H1 (cell line): ENCODE measurements at regions not wholly inside any gene's neighbourhood (a gene's known extent, or its start where the extent isn't known, plus 50 kb on each side); places are given as distances from the start of the nearest gene placed in this dataset.

Experiments
- CTCF ChIA-PET: fragments of 300-600 bp; sonication (Branson Sonifier 250); formaldehyde crosslinking; loops from one replicate; lab custom pipeline; 2021; ENCODE audit not compliant: partially characterized antibody; lab: Charles Lee
- POLR2A ChIA-PET: fragments of 300-600 bp; sonication (Branson Sonifier 250); formaldehyde crosslinking; loops from one replicate; lab custom pipeline; 2021; ENCODE audit warnings: inconsistent platforms; ENCODE audit not compliant: partially characterized antibody; lab: Charles Lee
- DNase-seq, 2 experiments: peaks; one replicate each; pipeline versions ENCODE4 v3.0.0 to v3.0.0-alpha.2; 2010 to 2022; ENCODE audit warnings: low spot score in 2 of 2, low read depth in 1 of 2, mixed read lengths in 1 of 2
- FAIRE-seq: peaks from 2 replicates; lab custom pipeline; 2011; peaks lifted over from hg19 to GRCh38; lab: Jason Lieb, UNC
- H2AFZ ChIP-seq: 2 replicates; pipeline ENCODE4 v1.8.1; 2012; ENCODE audit warnings: low read length, inconsistent platforms
- H2AK5ac ChIP-seq: 2 replicates; pipeline ENCODE4 v1.6.1; 2013; ENCODE audit warnings: low read depth, low read length
- H2BK120ac ChIP-seq: replicated peaks from 2 replicates; pipeline ENCODE3; 2013; ENCODE audit warnings: low read depth, low read length, inconsistent platforms
- H2BK12ac ChIP-seq: 2 replicates; pipeline ENCODE4 v1.6.1; 2013; ENCODE audit warnings: low read depth, low read length
- H2BK15ac ChIP-seq: 2 replicates; pipeline ENCODE4 v1.6.1; 2013; ENCODE audit warnings: low read length
- H2BK20ac ChIP-seq: 2 replicates; pipeline ENCODE4 v1.6.1; 2013; ENCODE audit warnings: low read length
- H2BK5ac ChIP-seq: 2 replicates; pipeline ENCODE4 v1.6.1; 2013; ENCODE audit warnings: low read depth, low read length
- H3K14ac ChIP-seq: 2 replicates; pipeline ENCODE4 v1.6.1; 2013; ENCODE audit warnings: inconsistent platforms; ENCODE audit not compliant: insufficient read length
- H3K18ac ChIP-seq: 2 replicates; pipeline ENCODE4 v1.6.1; 2013; ENCODE audit warnings: low read length; ENCODE audit errors: extremely low read depth
- H3K23ac ChIP-seq: 2 replicates; pipeline ENCODE4 v1.6.1; 2013; ENCODE audit warnings: inconsistent platforms; ENCODE audit not compliant: insufficient read length
- H3K23me2 ChIP-seq: 2 replicates; pipeline ENCODE4 v1.6.1; 2013; ENCODE audit warnings: low read depth, low read length
- H3K27ac ChIP-seq: 2 replicates; pipeline ENCODE4 v1.6.1; 2011; ENCODE audit warnings: low read depth, low read length, inconsistent platforms
- H3K27me3 ChIP-seq, 4 experiments: replicated peaks in 1 of 4; 1 replicate in 1 of 4; 2 replicates in 3 of 4; pipeline versions ENCODE4 v1.6.1 to v1.8.1; 2011 to 2013; ENCODE audit warnings: low read length in 3 of 4, mild to moderate bottlenecking in 3 of 4, inconsistent platforms in 2 of 4, mixed read lengths in 2 of 4, moderate library complexity in 1 of 4; ENCODE audit not compliant: control insufficient read depth in 3 of 4, insufficient read depth in 3 of 4; ENCODE audit errors: extremely low read depth in 1 of 4
- H3K36me3 ChIP-seq, 4 experiments: 2 replicates each; pipeline versions ENCODE4 v1.6.1 to v1.8.1; 2011 to 2013; ENCODE audit warnings: mild to moderate bottlenecking in 4 of 4, low read length in 3 of 4, moderate library complexity in 2 of 4, control low read depth in 1 of 4, inconsistent platforms in 1 of 4; ENCODE audit not compliant: insufficient read depth in 4 of 4, control insufficient read depth in 2 of 4
- H3K4ac ChIP-seq: replicated peaks from 2 replicates; pipeline ENCODE3; 2013; ENCODE audit warnings: low read length, low read depth, mixed read lengths, inconsistent platforms; ENCODE audit not compliant: insufficient read length
- H3K4me1 ChIP-seq, 4 experiments: replicated peaks in 1 of 4; 1 replicate in 1 of 4; 2 replicates in 3 of 4; pipeline versions ENCODE4 v1.6.1 to v1.8.1; 2011 to 2013; ENCODE audit warnings: low read length in 3 of 4, inconsistent platforms in 2 of 4, mixed read lengths in 1 of 4; ENCODE audit not compliant: insufficient read depth in 4 of 4, control insufficient read depth in 3 of 4
- H3K4me2 ChIP-seq, 2 experiments: 2 replicates each; pipeline versions ENCODE4 v1.6.1 to v1.8.1; 2011 to 2013; ENCODE audit warnings: low read depth in 2 of 2, low read length in 2 of 2, control low read depth in 1 of 2, inconsistent platforms in 1 of 2, mild to moderate bottlenecking in 1 of 2; ENCODE audit not compliant: insufficient read depth in 1 of 2
- H3K4me3 ChIP-seq, 4 experiments: fragments of 200-600, 300-600 bp in 1 of 4; sonication (generic), shearing (Covaris generic), sonication (Bioruptor Twin) in 1 of 4; 2 replicates each; pipeline versions ENCODE4 v1.5.1 to v1.8.1; 2011 to 2016; ENCODE audit warnings: low read length in 4 of 4, low read depth in 3 of 4, control low read depth in 2 of 4, inconsistent platforms in 2 of 4, mild to moderate bottlenecking in 2 of 4, mixed read lengths in 1 of 4, moderate library complexity in 1 of 4; ENCODE audit not compliant: insufficient read depth in 2 of 4; ENCODE audit errors: extremely low read depth in 1 of 4
- H3K56ac ChIP-seq: replicated peaks from 2 replicates; pipeline ENCODE3; 2013; ENCODE audit warnings: low read depth, mild to moderate bottlenecking, mixed read lengths, low read length, inconsistent platforms; ENCODE audit not compliant: insufficient read length
- H3K79me1 ChIP-seq: 2 replicates; pipeline ENCODE4 v1.6.1; 2013; ENCODE audit warnings: low read depth, low read length, control low read depth
- H3K79me2 ChIP-seq, 2 experiments: 2 replicates each; pipeline versions ENCODE4 v1.6.1 to v1.8.1; 2012 to 2013; ENCODE audit warnings: low read length in 2 of 2, mild to moderate bottlenecking in 2 of 2, inconsistent platforms in 1 of 2; ENCODE audit not compliant: insufficient read depth in 2 of 2, control insufficient read depth in 1 of 2
- H3K9ac ChIP-seq, 4 experiments: replicated peaks in 1 of 4; 1 replicate in 1 of 4; 2 replicates in 3 of 4; pipeline versions ENCODE4 v1.6.1 to v1.8.1; 2011 to 2013; ENCODE audit warnings: low read depth in 3 of 4, low read length in 3 of 4, control low read depth in 2 of 4, mild to moderate bottlenecking in 2 of 4, moderate library complexity in 2 of 4, inconsistent platforms in 1 of 4; ENCODE audit errors: extremely low read depth in 1 of 4
- H3K9me3 ChIP-seq, 2 experiments: 2 replicates each; pipeline versions ENCODE4 v1.6.1 to v1.8.1; 2012 to 2013; ENCODE audit warnings: mild to moderate bottlenecking in 2 of 2, moderate library complexity in 2 of 2, control low read depth in 1 of 2, inconsistent platforms in 1 of 2, low read depth in 1 of 2, low read length in 1 of 2, mixed read lengths in 1 of 2; ENCODE audit not compliant: insufficient read depth in 2 of 2
- H4K20me1 ChIP-seq, 2 experiments: replicated peaks in 1 of 2; 2 replicates each; pipeline versions ENCODE3 to v1.8.1; 2011 to 2013; ENCODE audit warnings: inconsistent platforms in 2 of 2, low read length in 2 of 2, mild to moderate bottlenecking in 1 of 2; ENCODE audit not compliant: insufficient read depth in 2 of 2, control insufficient read depth in 1 of 2
- H4K5ac ChIP-seq: 2 replicates; pipeline ENCODE4 v1.6.1; 2013; ENCODE audit warnings: low read length, low read depth, mixed read lengths, inconsistent platforms; ENCODE audit not compliant: insufficient read length
- H4K8ac ChIP-seq: 2 replicates; pipeline ENCODE4 v1.8.0; 2013; ENCODE audit warnings: mild to moderate bottlenecking, moderate library complexity, low read length, inconsistent platforms; ENCODE audit not compliant: insufficient read depth; ENCODE audit errors: extremely low read depth
- H4K91ac ChIP-seq: replicated peaks from 2 replicates; pipeline ENCODE3; 2013; ENCODE audit warnings: low read length, mixed read lengths, inconsistent platforms; ENCODE audit not compliant: insufficient read length
- WGBS, 2 experiments: shearing (Covaris generic) in 1 of 2; methylation state at CpG; one replicate each; pipeline versions ENCODE4 v1.1.6 to v1.1.7; 2013 to 2015; ENCODE audit warnings: low lambda C conversion rate in 2 of 2, mixed read lengths in 2 of 2, inconsistent platforms in 1 of 2, low coverage in 1 of 2, missing lambda C conversion rate in 1 of 2; ENCODE audit not compliant: insufficient replicate concordance in 2 of 2, insufficient coverage in 1 of 2, insufficient read length in 1 of 2; ENCODE audit errors: extremely low coverage in 1 of 2, missing lambda C conversion rate in 1 of 2; 5-methylcytosine and 5-hydroxymethylcytosine counted together
- TF ChIP-seq, protein P1 (sequence below): fragments of 300-600 bp; sonication (generic); IDR thresholded peaks from 2 replicates; pipeline ENCODE4 v1.7.1; 2012; ENCODE audit warnings: low read length, moderate library complexity, mild to moderate bottlenecking, inconsistent platforms; ENCODE audit not compliant: insufficient replicate concordance

GRCh38 chr5:159553792-159554191 lies 223.5 kb upstream of the IL12B start:
- Histone ChIP-seq H2AK5ac (no peak overlapping the region), H4K20me1 (no peaks in the 10 kb centered on the region), H3K56ac (no peak overlapping the region), H2BK5ac (no peak overlapping the region), H3K23me2 (no peaks in the 10 kb centered on the region), H3K4me1 (no peaks in the 10 kb centered on the region), H3K79me2 (no peaks in the 10 kb centered on the region), H4K91ac (no peak overlapping the region), H2BK15ac (no peak overlapping the region), H3K18ac (no peak overlapping the region), H3K27me3 (no peaks in the 10 kb centered on the region), H3K79me1 (no peaks in the 10 kb centered on the region), H3K36me3 (no peaks in the 10 kb centered on the region), H4K5ac (no peak overlapping the region), H3K9me3 (peaks cover 2 to 4% of the 10 kb centered on the region in 2 experiments; a peak in 1 of 4 replicates), H2BK12ac (no peak overlapping the region), H2BK120ac (no peak overlapping the region), H2BK20ac (no peak overlapping the region), H4K8ac (no peak overlapping the region), H3K9ac (no peak overlapping the region), H3K23ac (no peak overlapping the region), H3K4ac (no peak overlapping the region), H3K4me2 (no peak overlapping the region), H3K14ac (no peak overlapping the region), H3K27ac (no peak overlapping the region), H2AFZ (no peak overlapping the region), H3K4me3 (no peak overlapping the region)
- POLR2A ChIA-PET, result no interaction called here
- no peak for DNase-seq
- no peak for FAIRE-seq
- WGBS, 2 experiments, result 94% methylated on average over 2 of the region's 2 CpGs; no CpG with 5 or more reads in 1 of the 2 experiments
- CTCF ChIA-PET, result interaction anchor here (0.8 kb wide), 1 partner anchor 123 kb away, joined by 3 read pairs; no protein-coding TSS in a partner anchor
- TF ChIP-seq, protein P1, sequence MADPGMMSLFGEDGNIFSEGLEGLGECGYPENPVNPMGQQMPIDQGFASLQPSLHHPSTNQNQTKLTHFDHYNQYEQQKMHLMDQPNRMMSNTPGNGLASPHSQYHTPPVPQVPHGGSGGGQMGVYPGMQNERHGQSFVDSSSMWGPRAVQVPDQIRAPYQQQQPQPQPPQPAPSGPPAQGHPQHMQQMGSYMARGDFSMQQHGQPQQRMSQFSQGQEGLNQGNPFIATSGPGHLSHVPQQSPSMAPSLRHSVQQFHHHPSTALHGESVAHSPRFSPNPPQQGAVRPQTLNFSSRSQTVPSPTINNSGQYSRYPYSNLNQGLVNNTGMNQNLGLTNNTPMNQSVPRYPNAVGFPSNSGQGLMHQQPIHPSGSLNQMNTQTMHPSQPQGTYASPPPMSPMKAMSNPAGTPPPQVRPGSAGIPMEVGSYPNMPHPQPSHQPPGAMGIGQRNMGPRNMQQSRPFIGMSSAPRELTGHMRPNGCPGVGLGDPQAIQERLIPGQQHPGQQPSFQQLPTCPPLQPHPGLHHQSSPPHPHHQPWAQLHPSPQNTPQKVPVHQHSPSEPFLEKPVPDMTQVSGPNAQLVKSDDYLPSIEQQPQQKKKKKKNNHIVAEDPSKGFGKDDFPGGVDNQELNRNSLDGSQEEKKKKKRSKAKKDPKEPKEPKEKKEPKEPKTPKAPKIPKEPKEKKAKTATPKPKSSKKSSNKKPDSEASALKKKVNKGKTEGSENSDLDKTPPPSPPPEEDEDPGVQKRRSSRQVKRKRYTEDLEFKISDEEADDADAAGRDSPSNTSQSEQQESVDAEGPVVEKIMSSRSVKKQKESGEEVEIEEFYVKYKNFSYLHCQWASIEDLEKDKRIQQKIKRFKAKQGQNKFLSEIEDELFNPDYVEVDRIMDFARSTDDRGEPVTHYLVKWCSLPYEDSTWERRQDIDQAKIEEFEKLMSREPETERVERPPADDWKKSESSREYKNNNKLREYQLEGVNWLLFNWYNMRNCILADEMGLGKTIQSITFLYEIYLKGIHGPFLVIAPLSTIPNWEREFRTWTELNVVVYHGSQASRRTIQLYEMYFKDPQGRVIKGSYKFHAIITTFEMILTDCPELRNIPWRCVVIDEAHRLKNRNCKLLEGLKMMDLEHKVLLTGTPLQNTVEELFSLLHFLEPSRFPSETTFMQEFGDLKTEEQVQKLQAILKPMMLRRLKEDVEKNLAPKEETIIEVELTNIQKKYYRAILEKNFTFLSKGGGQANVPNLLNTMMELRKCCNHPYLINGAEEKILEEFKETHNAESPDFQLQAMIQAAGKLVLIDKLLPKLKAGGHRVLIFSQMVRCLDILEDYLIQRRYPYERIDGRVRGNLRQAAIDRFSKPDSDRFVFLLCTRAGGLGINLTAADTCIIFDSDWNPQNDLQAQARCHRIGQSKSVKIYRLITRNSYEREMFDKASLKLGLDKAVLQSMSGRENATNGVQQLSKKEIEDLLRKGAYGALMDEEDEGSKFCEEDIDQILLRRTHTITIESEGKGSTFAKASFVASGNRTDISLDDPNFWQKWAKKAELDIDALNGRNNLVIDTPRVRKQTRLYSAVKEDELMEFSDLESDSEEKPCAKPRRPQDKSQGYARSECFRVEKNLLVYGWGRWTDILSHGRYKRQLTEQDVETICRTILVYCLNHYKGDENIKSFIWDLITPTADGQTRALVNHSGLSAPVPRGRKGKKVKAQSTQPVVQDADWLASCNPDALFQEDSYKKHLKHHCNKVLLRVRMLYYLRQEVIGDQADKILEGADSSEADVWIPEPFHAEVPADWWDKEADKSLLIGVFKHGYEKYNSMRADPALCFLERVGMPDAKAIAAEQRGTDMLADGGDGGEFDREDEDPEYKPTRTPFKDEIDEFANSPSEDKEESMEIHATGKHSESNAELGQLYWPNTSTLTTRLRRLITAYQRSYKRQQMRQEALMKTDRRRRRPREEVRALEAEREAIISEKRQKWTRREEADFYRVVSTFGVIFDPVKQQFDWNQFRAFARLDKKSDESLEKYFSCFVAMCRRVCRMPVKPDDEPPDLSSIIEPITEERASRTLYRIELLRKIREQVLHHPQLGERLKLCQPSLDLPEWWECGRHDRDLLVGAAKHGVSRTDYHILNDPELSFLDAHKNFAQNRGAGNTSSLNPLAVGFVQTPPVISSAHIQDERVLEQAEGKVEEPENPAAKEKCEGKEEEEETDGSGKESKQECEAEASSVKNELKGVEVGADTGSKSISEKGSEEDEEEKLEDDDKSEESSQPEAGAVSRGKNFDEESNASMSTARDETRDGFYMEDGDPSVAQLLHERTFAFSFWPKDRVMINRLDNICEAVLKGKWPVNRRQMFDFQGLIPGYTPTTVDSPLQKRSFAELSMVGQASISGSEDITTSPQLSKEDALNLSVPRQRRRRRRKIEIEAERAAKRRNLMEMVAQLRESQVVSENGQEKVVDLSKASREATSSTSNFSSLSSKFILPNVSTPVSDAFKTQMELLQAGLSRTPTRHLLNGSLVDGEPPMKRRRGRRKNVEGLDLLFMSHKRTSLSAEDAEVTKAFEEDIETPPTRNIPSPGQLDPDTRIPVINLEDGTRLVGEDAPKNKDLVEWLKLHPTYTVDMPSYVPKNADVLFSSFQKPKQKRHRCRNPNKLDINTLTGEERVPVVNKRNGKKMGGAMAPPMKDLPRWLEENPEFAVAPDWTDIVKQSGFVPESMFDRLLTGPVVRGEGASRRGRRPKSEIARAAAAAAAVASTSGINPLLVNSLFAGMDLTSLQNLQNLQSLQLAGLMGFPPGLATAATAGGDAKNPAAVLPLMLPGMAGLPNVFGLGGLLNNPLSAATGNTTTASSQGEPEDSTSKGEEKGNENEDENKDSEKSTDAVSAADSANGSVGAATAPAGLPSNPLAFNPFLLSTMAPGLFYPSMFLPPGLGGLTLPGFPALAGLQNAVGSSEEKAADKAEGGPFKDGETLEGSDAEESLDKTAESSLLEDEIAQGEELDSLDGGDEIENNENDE, result no peak
